T1000 (cell line): ENCODE measurements at regions not wholly inside any gene's neighbourhood (a gene's known extent, or its start where the extent isn't known, plus 50 kb on each side); places are given as distances from the start of the nearest gene placed in this dataset.
"Not testable (repeated sequence)": the region's sequence is repeated elsewhere in the genome, so short reads cannot be mapped to it uniquely, and the experiment has no call there.

Experiments used
- DNase-seq: peaks from one replicate; lab custom pipeline; 2025; ENCODE audit warnings: mixed read lengths; lab: John Stamatoyannopoulos, UW

DNA sequence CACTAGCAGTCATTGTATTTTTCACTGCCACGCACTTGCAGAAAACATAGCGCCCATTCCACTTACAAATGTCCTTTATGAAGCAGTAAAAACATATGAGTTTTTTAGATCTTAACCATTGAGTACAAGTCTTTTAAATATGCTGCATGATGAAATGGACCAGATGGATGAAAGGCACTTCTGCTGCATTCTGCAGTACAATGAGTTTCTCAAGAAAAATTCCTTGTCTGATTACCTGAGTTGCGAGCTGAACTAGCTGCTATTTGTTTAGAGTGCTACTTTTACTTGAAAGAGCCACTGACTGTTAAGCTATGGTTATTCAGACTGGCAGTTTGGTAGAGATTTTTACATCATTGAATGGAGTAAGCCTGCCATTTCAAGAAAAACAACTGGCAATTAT lies 825.5 kb upstream of the ACVR2A start:
- DNase-seq: no peak

GRCh38 chr2:147017951-147018645 lies 826.7 kb upstream of the ACVR2A start:
- no peak for DNase-seq

DNA sequence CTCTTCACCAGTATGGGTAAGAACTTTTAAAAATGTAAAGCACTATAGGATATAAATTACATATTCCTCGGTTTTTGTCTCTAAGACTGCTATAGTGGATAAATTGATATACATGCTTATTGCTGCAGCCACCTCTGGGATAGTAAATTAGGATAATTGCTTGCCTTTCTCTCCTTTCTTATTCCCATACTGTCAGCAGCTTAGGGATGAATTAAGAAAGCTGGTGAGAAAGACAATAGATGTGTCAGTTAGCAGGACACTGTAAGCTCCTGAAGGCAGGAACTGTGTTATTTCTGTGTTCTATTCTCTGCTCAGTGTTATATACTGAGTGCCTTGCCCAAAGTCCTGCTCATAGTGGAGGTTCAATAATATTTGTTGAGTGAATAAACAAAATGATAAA lies 828.6 kb upstream of the ACVR2A start:
- DNase-seq: no peak

DNA sequence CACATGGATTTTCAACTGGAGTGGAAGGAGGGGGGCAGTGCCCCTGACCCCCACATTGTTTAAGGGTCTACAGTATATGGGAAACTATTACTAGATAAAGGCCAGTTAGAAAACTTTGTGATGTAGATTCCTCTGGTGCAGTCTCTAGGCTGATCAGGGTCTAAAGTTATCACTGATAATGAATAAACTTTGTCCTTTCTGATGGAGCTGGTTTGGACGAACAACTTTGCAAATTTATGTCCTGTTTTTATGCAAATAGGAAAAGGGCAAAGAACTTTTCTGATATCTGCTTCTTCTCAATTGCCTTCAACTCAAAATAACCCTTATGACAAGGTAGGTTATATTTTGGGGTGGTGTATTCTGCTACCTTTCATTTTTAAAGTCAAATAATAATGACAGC lies 829.2 kb upstream of the ACVR2A start:
- no peak for DNase-seq

DNA sequence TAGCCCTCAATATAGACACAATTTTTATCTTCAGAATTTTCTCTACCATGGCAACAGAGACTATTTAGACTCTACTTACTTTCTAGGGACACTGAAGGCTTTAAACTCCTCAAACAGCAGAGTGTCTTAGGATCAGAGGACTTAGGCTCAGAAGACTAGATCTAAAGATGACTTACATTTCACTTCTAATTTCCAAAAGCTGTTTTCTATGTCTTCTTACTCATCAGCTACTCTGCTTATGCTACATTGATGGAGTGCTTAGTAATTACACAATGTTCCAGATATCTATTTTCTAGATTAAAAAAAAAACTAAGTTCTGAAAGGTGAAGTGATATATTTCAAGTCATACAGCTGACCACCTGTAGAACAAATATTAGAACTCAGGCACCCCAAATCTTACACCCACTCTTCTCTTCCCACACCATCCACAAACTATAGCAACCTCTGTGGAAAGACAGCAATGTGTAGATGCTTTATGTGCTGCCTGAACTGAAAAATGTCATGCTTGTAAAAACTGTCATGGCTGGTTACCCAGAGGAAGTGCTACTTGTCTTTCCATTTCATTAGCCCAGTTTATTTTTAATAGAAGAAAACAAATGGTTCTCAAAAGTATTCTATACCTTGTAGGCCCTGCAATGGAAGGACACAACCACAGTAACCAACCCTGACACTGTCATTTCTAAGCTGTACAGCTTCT lies 831.0 kb upstream of the ACVR2A start:
- no peak for DNase-seq

DNA sequence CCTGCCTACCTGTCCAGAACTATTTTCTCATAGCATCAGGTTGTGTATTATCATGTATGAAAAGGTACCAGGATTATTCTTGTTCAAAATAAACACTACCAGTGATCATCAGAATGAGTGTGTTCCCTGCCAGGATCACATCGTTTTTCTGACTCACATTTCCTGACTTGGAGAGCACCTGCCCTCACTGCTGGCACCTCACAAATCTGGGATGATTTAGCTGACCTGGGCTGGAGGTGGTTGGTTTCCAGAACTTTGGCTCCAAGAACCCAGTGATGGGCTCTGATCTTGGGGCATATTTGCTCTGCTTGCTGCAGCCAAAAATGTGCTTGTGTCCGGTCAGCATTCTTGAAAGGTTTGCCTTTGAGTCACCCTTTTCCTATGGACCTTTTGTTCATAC lies 836.3 kb upstream of the ACVR2A start:
- no peak for DNase-seq

DNA sequence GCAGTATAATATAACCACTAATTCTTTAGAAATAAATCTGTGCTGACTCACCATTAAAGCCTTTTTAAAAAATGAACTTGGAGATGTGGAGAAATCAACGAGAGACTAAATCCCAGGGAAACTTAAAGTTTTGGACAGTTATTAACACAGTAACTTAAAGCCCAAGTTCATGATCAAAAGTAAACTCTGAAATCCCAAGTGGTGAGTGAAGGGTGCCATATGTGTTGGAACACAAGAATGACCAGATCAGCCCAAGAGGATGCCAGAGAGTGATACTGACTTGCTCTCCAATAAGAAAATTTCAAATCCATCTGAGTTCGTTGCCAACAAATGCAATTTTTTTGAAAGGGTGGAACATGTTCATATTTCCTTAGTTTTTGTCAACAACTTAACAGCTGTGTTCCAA lies 838.1 kb upstream of the ACVR2A start:
- DNase-seq: no peak

DNA sequence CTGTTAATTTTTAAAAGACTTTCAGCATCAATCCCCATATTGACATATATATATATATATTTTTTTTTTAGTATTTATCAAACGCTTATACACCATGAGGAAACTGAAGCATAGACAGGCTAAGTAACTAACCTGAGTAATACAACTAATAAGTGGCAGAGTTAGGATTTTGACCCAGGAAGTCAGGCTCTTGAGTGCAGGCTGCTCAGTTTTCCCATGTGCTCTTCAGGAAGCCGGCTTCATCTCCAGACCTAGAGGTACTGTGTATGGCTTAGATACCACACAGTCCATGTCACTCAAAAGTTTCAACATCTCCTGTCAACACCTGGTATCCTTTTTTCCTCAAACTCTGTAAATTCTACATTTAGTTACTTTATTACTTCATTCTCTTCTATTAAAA lies 841.7 kb upstream of the ACVR2A start:
- DNase-seq: no peak

- no peak for DNase-seq
These were observed 842.6 kb upstream of the ACVR2A start for GRCh38 chr2:147002256-147002655.

DNA sequence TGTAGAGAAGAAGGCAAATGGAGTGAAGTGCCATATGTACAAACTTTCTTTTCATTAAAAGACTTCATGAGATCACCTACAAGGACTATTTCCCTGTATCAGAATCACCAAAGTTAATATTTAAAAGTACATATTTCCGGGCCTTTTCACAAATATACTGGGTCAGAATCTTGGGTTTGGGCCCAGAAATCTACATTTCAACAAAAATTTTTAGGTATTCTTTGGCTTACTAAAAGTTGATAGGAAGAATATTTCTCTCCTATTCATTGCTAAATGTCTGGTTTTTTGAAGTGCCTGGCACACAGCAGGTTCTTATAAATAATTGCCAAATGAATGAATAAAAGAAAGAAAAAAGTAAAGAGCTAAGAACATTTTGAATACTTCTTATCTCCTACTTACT lies 843.8 kb upstream of the ACVR2A start:
- DNase-seq: no peak

GRCh38 chr2:147000151-147000550 lies 844.7 kb upstream of the ACVR2A start:
- not testable (repeated sequence) for DNase-seq

GRCh38 chr2:146997945-146998344 lies 846.9 kb upstream of the ACVR2A start:
- DNase-seq: no peak

DNA sequence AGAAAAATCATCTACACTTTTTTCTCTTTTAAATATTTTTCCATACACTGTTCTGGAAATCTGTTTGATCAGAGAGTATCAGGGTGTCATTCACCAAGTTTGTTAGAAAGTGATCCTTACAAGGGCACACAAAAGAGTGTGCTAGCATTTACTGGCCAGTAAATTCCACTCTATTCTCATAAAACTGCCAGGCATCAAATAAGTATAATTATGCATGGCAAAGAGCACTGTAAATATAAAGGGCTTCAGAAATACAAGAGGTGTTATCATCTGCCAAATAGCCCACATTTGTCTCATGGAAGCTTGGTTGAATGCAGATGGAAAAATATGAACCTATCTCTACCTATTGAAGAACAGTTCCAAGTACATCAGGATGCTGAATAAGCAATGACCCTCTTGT lies 847.3 kb upstream of the ACVR2A start:
- no peak for DNase-seq

GRCh38 chr2:146994246-146994645 lies 850.6 kb upstream of the ACVR2A start:
- no peak for DNase-seq

DNA sequence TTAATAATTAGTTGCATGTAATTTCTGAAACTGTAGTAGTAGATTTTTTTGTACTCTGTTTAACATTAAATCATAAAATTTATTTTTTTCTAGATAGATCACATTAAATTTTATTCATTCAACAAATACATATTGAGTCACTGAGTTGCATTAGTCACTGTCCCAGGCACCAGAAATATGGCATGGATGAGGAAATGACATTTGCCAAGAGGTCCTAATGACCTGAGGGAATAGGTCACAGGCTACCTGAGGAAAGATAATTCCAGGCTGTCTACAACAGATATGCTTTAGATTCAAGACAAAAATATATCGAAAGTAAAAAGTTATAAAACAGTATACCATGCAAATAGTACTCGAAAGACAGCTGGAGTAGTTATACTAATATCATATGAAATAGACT lies 852.4 kb upstream of the ACVR2A start:
- DNase-seq: no peak

- DNase-seq: no peak
These were observed 852.8 kb upstream of the ACVR2A start for GRCh38 chr2:146992057-146992456.

- no peak for DNase-seq
These were observed 854.3 kb upstream of the ACVR2A start for GRCh38 chr2:146990311-146991054.

DNA sequence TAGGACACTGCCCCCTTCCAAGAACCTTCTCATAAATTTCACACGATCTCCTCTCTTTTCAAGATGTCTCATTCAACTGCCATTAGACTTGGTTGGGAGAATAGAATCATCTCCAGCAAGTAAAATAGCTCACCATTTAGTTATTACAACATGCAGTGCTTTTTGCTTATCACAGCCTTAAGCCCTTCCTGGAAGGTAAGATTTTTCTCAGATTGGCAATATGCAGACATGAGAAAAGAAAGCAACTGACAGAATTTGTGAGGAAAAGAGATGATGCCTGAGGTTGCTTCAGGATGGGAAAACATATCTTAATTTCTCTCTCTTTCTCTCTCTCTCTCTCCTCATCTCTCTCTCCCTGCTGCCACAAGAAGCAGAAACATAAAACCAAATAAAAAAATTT lies 855.1 kb upstream of the ACVR2A start:
- DNase-seq: no peak

DNA sequence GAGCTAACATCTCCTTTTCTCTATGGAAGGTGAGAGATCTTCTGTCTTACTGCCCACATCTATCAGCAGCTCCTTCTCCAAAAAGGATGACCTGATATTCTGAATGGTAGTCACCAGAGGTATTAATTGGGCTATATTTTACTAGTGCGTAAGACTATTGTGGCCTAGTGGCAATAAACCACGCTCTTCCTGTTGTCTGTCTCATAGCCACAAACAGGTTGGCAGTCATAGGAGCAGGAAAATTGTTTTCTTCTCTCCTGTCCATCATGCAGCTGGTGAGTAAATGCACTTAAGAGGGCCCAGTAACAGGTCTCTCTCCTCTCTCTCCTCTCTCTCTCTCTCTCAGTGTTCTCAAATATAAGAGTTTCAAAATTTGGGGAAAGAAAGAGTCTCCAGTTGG lies 856.8 kb upstream of the ACVR2A start:
- no peak for DNase-seq

DNA sequence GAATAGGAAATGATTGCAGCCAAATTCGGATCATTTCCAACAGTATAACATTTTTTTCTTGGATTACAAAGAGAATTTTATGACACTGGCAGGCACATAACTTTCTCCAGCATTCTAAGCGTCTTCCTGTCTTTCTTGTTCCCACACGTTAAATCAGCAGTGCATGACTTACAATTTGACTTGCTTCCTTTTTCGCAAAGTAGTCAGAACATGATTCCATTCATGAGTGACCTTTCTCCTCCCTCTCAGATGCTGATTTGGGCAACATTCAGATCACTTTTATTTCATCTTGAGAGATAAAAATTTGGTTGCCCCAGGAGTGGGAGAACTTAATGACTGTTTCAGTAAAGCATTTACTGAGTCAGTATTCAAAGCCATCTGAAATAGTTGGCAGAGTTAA lies 858.7 kb upstream of the ACVR2A start:
- DNase-seq: no peak

GRCh38 chr2:146985753-146986152 lies 859.1 kb upstream of the ACVR2A start:
- no peak for DNase-seq

GRCh38 chr2:146984014-146984413 lies 860.8 kb upstream of the ACVR2A start:
- DNase-seq: no peak

DNA sequence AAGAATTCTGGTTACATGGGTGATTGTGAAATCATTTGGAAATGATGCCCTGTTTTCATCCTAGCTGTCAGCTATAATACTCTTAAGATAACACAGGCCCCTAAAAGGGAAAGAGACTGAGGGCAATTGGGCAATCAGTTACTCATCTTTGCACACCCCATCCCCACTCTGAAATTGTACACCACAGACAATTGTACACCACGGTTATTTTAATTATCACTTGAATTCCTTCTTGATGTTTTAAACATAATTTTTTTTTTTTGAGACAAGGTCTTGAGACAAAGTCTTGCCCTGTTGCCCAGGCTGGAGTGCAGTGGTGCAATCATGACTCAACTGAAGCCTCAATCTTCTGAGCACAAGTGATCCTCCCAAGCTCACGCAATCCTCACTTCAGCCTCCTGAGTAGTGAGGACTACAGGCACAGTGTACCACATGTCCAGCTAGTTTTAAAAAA lies 862.4 kb upstream of the ACVR2A start:
- DNase-seq: peak; percentile 28
